ENCODE measurements at regions not wholly inside any gene's neighbourhood (a gene's known extent, or its start where the extent isn't known, plus 50 kb on each side); places are given as distances from the start of the nearest gene placed in this dataset.

- no peak for DNase-seq (ENCODE audit: low spot score)
Observed at GRCh38 chr13:106173346-106173745, 362.1 kb downstream of the EFNB2 start.

DNA sequence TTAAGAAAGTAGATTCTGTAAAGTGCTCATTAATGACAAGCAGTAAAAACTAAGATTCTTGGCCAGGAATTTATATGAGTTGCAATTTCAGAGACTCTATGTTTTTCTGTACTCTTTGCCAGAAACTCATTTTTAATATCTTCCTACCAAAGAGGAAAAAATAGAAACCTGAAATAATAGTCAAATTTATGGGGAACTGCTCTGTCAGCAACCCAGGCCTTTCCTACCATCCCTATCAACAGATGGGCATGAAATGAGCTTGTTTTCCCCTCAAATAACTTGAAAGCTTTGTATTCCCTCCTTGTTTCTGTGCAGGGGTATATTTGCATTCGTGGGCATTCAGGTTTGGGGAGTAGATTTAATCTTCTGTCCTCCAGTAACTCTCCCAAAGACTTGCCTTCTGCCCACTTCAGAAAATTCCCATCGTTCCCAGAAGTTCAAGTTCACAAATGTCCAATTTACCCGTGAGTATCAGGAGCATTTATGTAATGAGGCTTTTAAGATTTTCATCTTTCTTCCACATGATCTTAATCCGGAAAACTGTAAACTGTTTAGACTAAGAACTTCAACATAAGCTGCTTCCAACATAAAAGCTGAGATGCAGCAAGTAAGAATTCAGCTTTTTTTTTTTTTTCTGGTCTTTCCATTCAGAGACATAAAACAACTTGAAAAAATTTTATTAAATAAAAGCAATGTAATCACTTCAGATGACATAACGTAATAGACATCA, 363.1 kb downstream of the EFNB2 start:
- no peak for DNase-seq (ENCODE audit: low spot score)

DNA sequence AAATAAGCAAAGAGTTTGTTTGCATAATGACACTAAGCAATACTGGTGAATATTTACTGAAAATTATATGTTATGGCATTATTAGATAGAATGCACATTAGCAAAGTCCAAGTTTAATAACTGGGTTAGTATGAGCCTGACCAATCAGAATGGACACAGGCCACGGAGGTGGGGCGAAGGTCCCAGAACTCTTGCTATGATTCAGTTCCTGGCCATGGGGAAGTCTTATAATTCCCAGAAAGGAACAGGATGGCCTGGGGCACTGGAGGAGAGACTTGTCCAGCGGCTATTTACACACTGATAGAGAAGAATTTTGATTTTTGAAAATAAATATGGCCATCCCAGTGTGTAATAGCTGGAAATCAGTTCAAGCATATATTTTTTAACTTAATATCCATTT, 372.0 kb downstream of the EFNB2 start:
- no peak for DNase-seq (ENCODE audit: low spot score)

GRCh38 chr13:106161146-106161545, 374.3 kb downstream of the EFNB2 start:
- DNase-seq (ENCODE audit: low spot score) = no peak

- DNase-seq (ENCODE audit: low spot score) = no peak
Observed at GRCh38 chr13:106159295-106160195, 375.9 kb downstream of the EFNB2 start.

DNA sequence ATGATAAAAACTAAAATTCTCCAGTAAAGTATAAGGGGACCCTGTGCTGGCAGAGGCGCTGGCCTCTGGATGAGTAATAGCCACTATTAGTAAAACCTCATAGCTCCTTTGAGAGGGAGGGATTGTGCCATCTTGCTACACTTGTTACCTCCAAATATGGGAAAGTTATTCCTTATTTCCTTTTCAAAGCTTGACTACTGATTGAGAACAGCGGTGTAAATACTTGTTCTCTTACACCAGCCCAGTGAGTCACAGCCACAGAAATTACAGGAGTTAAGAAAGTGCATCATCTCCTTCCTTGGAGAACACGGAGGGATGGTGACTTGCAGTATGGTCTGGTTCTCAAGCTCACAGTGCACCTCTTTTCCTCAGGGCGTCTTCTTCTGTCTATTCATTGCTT, 379.0 kb downstream of the EFNB2 start:
- DNase-seq (ENCODE audit: low spot score) = no peak

- DNase-seq (ENCODE audit: low spot score) = no peak
Observed at GRCh38 chr13:106155411-106155810, 380.1 kb downstream of the EFNB2 start.

- DNase-seq (ENCODE audit: low spot score) = no peak
Observed at GRCh38 chr13:106153876-106154275, 381.6 kb downstream of the EFNB2 start.

- DNase-seq (ENCODE audit: low spot score) = no peak
Observed at GRCh38 chr13:106153041-106153440, 382.4 kb downstream of the EFNB2 start.

GRCh38 chr13:106152047-106152446, 383.4 kb downstream of the EFNB2 start:
- no peak for DNase-seq (ENCODE audit: low spot score)

- DNase-seq (ENCODE audit: low spot score) = no peak
Observed at GRCh38 chr13:106151056-106151699, 384.3 kb downstream of the EFNB2 start.

DNA sequence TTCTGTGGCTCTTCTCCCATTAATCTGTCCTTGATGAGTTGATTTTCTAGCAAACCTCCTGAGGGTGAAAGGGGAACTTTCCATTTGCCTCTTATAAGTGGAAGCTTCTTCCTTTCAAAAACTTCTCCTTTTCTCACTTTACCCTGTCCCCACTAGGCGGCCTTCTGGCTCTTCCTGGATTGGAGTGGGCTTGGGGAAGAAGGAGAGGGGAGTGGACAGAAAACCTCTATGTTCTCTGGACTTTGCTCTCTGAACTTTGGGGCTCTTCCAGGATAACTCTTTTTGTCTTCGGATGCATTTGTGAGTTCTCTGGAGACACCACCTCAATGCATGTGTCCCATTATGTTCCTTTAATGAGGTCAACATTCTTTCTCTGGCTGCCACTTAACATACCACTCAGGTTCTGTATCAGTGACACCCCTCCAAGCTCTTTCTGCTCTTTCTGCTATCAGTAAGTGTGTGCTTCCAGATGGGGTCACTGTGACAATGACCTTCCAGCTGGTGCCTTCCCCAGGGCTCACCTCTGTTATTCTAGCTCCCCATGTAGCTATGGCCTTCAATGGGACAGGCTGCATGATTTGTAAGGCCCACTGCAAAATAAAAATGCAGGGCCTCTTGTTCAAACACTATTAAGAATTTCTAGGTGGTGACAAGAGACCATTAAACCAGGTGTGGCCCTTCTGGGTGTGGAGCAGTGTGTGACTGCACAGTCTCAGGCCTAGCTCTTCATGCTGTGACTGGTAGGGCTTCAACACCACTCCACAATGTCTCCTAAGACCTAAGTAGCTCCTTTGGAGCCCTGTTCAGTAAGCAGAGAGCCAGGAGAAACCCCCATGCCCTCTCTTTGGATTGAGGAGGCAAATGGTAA, 389.2 kb downstream of the EFNB2 start:
- DNase-seq (ENCODE audit: low spot score) = no peak

- no peak for DNase-seq (ENCODE audit: low spot score)
Observed at GRCh38 chr13:106145070-106145469, 390.4 kb downstream of the EFNB2 start.

- no peak for DNase-seq (ENCODE audit: low spot score)
Observed at GRCh38 chr13:106143930-106144709, 391.3 kb downstream of the EFNB2 start.

DNA sequence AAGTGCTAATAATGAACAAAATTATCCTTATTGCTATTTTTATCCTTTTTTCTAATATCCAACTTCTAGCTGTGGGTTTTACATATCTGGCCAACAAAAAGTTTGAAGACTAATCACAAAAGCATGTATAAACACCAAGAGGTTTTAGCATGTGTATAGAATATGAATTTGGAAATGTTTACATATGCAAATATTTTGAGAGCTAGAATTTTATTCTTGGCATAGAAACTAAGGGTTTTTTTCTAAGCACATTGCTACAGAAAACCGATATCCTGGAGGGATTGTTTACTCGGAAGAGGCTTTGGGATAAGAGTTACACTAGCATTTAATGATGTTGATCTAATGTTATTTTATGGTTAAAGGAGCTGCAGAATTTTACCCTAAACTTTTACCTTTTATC, 392.1 kb downstream of the EFNB2 start:
- no peak for DNase-seq (ENCODE audit: low spot score)

DNA sequence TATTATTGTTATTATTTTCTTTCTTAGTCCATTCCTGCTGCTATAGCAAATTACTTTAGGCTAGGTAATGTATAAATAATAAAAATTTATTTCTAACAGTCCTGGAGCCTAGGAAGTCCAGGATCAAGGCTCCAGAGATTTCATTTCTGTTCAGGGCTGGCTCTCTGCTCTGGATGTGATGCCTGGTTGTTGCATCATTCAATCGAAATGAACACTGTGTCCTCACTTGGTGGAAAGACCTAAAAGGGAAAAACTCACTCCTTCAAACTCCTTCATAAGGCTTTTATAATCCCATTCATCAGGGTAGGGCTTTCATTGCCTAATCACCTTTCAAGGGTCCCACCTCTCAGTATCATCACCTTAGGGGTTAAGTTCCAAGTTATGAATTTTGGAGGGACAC, 395.0 kb downstream of the EFNB2 start:
- no peak for DNase-seq (ENCODE audit: low spot score)

GRCh38 chr13:106139942-106140341, 395.5 kb downstream of the EFNB2 start:
- no peak for DNase-seq (ENCODE audit: low spot score)

GRCh38 chr13:106139377-106139776, 396.1 kb downstream of the EFNB2 start:
- no peak for DNase-seq (ENCODE audit: low spot score)

GRCh38 chr13:106138620-106139019, 396.8 kb downstream of the EFNB2 start:
- no peak for DNase-seq (ENCODE audit: low spot score)

GRCh38 chr13:106133025-106133424, 402.4 kb downstream of the EFNB2 start:
- no peak for DNase-seq (ENCODE audit: low spot score)

DNA sequence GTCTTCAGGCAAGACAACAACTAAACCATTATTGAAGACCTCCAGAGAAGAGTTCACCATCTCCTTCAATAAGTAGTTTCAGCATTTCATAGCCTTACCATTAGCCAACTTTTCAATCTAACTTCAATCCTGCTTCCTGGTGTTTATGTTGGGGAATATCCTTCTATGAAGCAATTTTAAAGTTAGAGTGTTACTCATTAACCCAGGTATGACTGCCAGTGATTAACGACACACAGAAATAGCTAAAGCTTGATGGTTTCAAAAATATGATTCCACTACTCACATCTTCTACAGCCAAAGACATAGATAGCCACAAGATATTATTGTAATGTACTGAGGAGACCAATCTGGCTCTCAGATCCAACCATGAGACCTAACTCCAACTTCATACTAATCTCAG, 403.2 kb downstream of the EFNB2 start:
- no peak for DNase-seq (ENCODE audit: low spot score)

All from cerebellar cortex (tissue), 1 donor.